CD4-positive, alpha-beta T cell treated with Interferon gamma for 1 hour (primary cell): ENCODE measurements at regions not wholly inside any gene's neighbourhood (a gene's known extent, or its start where the extent isn't known, plus 50 kb on each side); places are given as distances from the start of the nearest gene placed in this dataset.
"Not testable (repeated sequence)": the region's sequence is repeated elsewhere in the genome, so short reads cannot be mapped to it uniquely, and the experiment has no call there.

Experiments
- DNase-seq: peaks from one replicate; pipeline ENCODE4 v3.0.0-alpha.2; 2020

GRCh38 chr4:49229243-49229642, 243.2 kb downstream of the CWH43 start:
- not testable (repeated sequence) for DNase-seq

- not testable (repeated sequence) for DNase-seq
Measured at GRCh38 chr4:49229713-49230112, 243.6 kb downstream of the CWH43 start.

GRCh38 chr4:49233346-49233745, 247.3 kb downstream of the CWH43 start:
- not testable (repeated sequence) for DNase-seq

GRCh38 chr4:49233749-49234148, 247.7 kb downstream of the CWH43 start:
- not testable (repeated sequence) for DNase-seq

GRCh38 chr4:49234382-49234781, 248.3 kb downstream of the CWH43 start:
- not testable (repeated sequence) for DNase-seq

GRCh38 chr4:49235413-49236160, 249.5 kb downstream of the CWH43 start:
- DNase-seq: not testable (repeated sequence)

GRCh38 chr4:49236474-49236873, 250.4 kb downstream of the CWH43 start:
- not testable (repeated sequence) for DNase-seq

GRCh38 chr4:49241295-49241694, 255.2 kb downstream of the CWH43 start:
- DNase-seq: not testable (repeated sequence)

- not testable (repeated sequence) for DNase-seq
Measured at GRCh38 chr4:49262786-49263185, 276.7 kb downstream of the CWH43 start.

GRCh38 chr4:49270435-49270834, 284.4 kb downstream of the CWH43 start:
- not testable (repeated sequence) for DNase-seq

GRCh38 chr4:49270912-49271311, 284.8 kb downstream of the CWH43 start:
- not testable (repeated sequence) for DNase-seq

- not testable (repeated sequence) for DNase-seq
Measured at GRCh38 chr4:49285905-49286304, 299.8 kb downstream of the CWH43 start.

GRCh38 chr4:49286926-49287745, 301.1 kb downstream of the CWH43 start:
- DNase-seq: peak; percentile 9

GRCh38 chr4:49287893-49288292, 301.8 kb downstream of the CWH43 start:
- DNase-seq: peak; percentile 15

GRCh38 chr4:49288796-49289195, 302.7 kb downstream of the CWH43 start:
- peak; percentile 3 for DNase-seq

GRCh38 chr4:49314815-49315214, 328.7 kb downstream of the CWH43 start:
- not testable (repeated sequence) for DNase-seq

GRCh38 chr4:49320725-49321410, 334.8 kb downstream of the CWH43 start:
- DNase-seq: not testable (repeated sequence)

- DNase-seq: not testable (repeated sequence)
Measured at GRCh38 chr4:49321511-49322300, 335.6 kb downstream of the CWH43 start.

- DNase-seq: not testable (repeated sequence)
Measured at GRCh38 chr4:49322610-49323572, 336.8 kb downstream of the CWH43 start.

GRCh38 chr4:49323573-49323940, 337.5 kb downstream of the CWH43 start:
- not testable (repeated sequence) for DNase-seq
